ENCODE measurements at regions not wholly inside any gene's neighbourhood (a gene's known extent, or its start where the extent isn't known, plus 50 kb on each side); places are given as distances from the start of the nearest gene placed in this dataset.
A peak's percentile ranks its signal among the peaks of the same experiment; 100 is the strongest.

GRCh38 chr6:40973304-40973703, 65.7 kb downstream of the UNC5CL start:
- no peak for DNase-seq
- ATAC-seq (ENCODE audit: low FRiP score), result no peak
- intact Hi-C loops (cut with DNase I), result no loop called here
- Histone ChIP-seq H3K27me3 (ENCODE audit: control insufficient read depth in 1 of 2, insufficient read depth in 2 of 2, low read length in 1 of 2) (no peaks in the 10 kb centered on the region), H3K27ac (ENCODE audit: low read depth in 1 of 2, low read length in 2 of 2) (no peak overlapping the region), H3K4me1 (ENCODE audit: control insufficient read depth in 1 of 2, insufficient read depth in 2 of 2, low read length in 2 of 2) (no peaks in the 10 kb centered on the region), H3K36me3 (ENCODE audit: control insufficient read depth in 1 of 2, insufficient read depth in 2 of 2, low read length in 1 of 2) (no peaks in the 10 kb centered on the region), H3K4me3 (ENCODE audit: low read length in 2 of 2) (no peak overlapping the region), H3K9me3 (ENCODE audit: control insufficient read depth, low read length) (no peaks in the 10 kb centered on the region)
- 86 to 90% methylated on average over 4 of the region's 4 CpGs for WGBS, 2 donors

GRCh38 chr6:40972814-40973213, 66.2 kb downstream of the UNC5CL start:
- Histone ChIP-seq H3K9me3 (ENCODE audit: control insufficient read depth, low read length) (no peaks in the 10 kb centered on the region), H3K27ac (ENCODE audit: low read depth in 1 of 2, low read length in 2 of 2) (no peak overlapping the region), H3K27me3 (ENCODE audit: control insufficient read depth in 1 of 2, insufficient read depth in 2 of 2, low read length in 1 of 2) (no peaks in the 10 kb centered on the region), H3K4me3 (ENCODE audit: low read length in 2 of 2) (no peak overlapping the region), H3K4me1 (ENCODE audit: control insufficient read depth in 1 of 2, insufficient read depth in 2 of 2, low read length in 2 of 2) (no peaks in the 10 kb centered on the region), H3K36me3 (ENCODE audit: control insufficient read depth in 1 of 2, insufficient read depth in 2 of 2, low read length in 1 of 2) (no peaks in the 10 kb centered on the region)
- 75% methylated on average over 3 of the region's 3 CpGs for WGBS, 2 donors
- DNase-seq, result no peak
- ATAC-seq (ENCODE audit: low FRiP score), result no peak
- intact Hi-C loops (cut with DNase I), result no loop called here

- DNase-seq (no peak), ATAC-seq (ENCODE audit: low FRiP score) (no peak)
- 92 to 94% methylated on average over 3 of the region's 3 CpGs for WGBS, 2 donors
- Histone ChIP-seq H3K27ac (ENCODE audit: low read depth in 1 of 2, low read length in 2 of 2) (no peak overlapping the region), H3K27me3 (ENCODE audit: control insufficient read depth in 1 of 2, insufficient read depth in 2 of 2, low read length in 1 of 2) (no peaks in the 10 kb centered on the region), H3K9me3 (ENCODE audit: control insufficient read depth, low read length) (no peaks in the 10 kb centered on the region), H3K4me1 (ENCODE audit: control insufficient read depth in 1 of 2, insufficient read depth in 2 of 2, low read length in 2 of 2) (no peaks in the 10 kb centered on the region), H3K4me3 (ENCODE audit: low read length in 2 of 2) (no peak overlapping the region), H3K36me3 (ENCODE audit: control insufficient read depth in 1 of 2, insufficient read depth in 2 of 2, low read length in 1 of 2) (no peaks in the 10 kb centered on the region)
- intact Hi-C loops (cut with DNase I), result no loop called here
Observed at GRCh38 chr6:40972190-40972589, 66.8 kb downstream of the UNC5CL start.

GRCh38 chr6:40968620-40969164, 70.3 kb downstream of the UNC5CL start:
- Histone ChIP-seq H3K36me3 (ENCODE audit: control insufficient read depth in 1 of 2, insufficient read depth in 2 of 2, low read length in 1 of 2) (no peaks in the 10 kb centered on the region), H3K27me3 (ENCODE audit: control insufficient read depth in 1 of 2, insufficient read depth in 2 of 2, low read length in 1 of 2) (no peaks in the 10 kb centered on the region), H3K4me1 (ENCODE audit: control insufficient read depth in 1 of 2, insufficient read depth in 2 of 2, low read length in 2 of 2) (no peaks in the 10 kb centered on the region), H3K27ac (ENCODE audit: low read depth in 1 of 2, low read length in 2 of 2) (no peak overlapping the region), H3K4me3 (ENCODE audit: low read length in 2 of 2) (no peak overlapping the region), H3K9me3 (ENCODE audit: control insufficient read depth, low read length) (no peaks in the 10 kb centered on the region)
- no peak for DNase-seq
- intact Hi-C loops (cut with DNase I), result no loop called here
- ATAC-seq (ENCODE audit: low FRiP score), result peak; percentile 72

- Histone ChIP-seq H3K27me3 (ENCODE audit: control insufficient read depth in 1 of 2, insufficient read depth in 2 of 2, low read length in 1 of 2) (no peaks in the 10 kb centered on the region), H3K36me3 (ENCODE audit: control insufficient read depth in 1 of 2, insufficient read depth in 2 of 2, low read length in 1 of 2) (no peaks in the 10 kb centered on the region), H3K27ac (ENCODE audit: low read depth in 1 of 2, low read length in 2 of 2) (no peak overlapping the region), H3K4me3 (ENCODE audit: low read length in 2 of 2) (no peak overlapping the region), H3K4me1 (ENCODE audit: control insufficient read depth in 1 of 2, insufficient read depth in 2 of 2, low read length in 2 of 2) (no peaks in the 10 kb centered on the region), H3K9me3 (ENCODE audit: control insufficient read depth, low read length) (no peaks in the 10 kb centered on the region)
- no peak for DNase-seq
- intact Hi-C loops (cut with DNase I), result no loop called here
- 88 to 93% methylated on average over 4 of the region's 4 CpGs for WGBS, 2 donors
- no peak for ATAC-seq (ENCODE audit: low FRiP score)
Observed at GRCh38 chr6:40966860-40967259, 72.2 kb downstream of the UNC5CL start.

GRCh38 chr6:40965046-40965445, 74.0 kb downstream of the UNC5CL start:
- intact Hi-C loops (cut with DNase I), result no loop called here

GRCh38 chr6:40963019-40963418, 76.0 kb downstream of the UNC5CL start:
- Histone ChIP-seq H3K4me3 (ENCODE audit: low read length in 2 of 2) (no peak overlapping the region), H3K4me1 (ENCODE audit: control insufficient read depth in 1 of 2, insufficient read depth in 2 of 2, low read length in 2 of 2) (no peaks in the 10 kb centered on the region), H3K27me3 (ENCODE audit: control insufficient read depth in 1 of 2, insufficient read depth in 2 of 2, low read length in 1 of 2) (no peaks in the 10 kb centered on the region), H3K36me3 (ENCODE audit: control insufficient read depth in 1 of 2, insufficient read depth in 2 of 2, low read length in 1 of 2) (no peaks in the 10 kb centered on the region), H3K27ac (ENCODE audit: low read depth in 1 of 2, low read length in 2 of 2) (no peak overlapping the region), H3K9me3 (ENCODE audit: control insufficient read depth, low read length) (no peaks in the 10 kb centered on the region)
- intact Hi-C loops (cut with DNase I), result no loop called here
- DNase-seq (no peak), ATAC-seq (ENCODE audit: low FRiP score) (no peak)
- 91 to 92% methylated on average over 3 of the region's 3 CpGs for WGBS, 2 donors

More at GRCh38 chr6:40965046-40965445, 74.0 kb downstream of the UNC5CL start:
- no peaks in the 10 kb centered on the region for H3K36me3 ChIP-seq (ENCODE audit: control insufficient read depth in 1 of 2, insufficient read depth in 2 of 2, low read length in 1 of 2)
- no peak for DNase-seq
- 90 to 92% methylated on average over 2 of the region's 2 CpGs for WGBS, 2 donors
- ATAC-seq (ENCODE audit: low FRiP score), result no peak
- H3K4me3 ChIP-seq (ENCODE audit: low read length in 2 of 2), result no peak overlapping the region
- H3K4me1 ChIP-seq (ENCODE audit: control insufficient read depth in 1 of 2, insufficient read depth in 2 of 2, low read length in 2 of 2), result no peaks in the 10 kb centered on the region
- no peaks in the 10 kb centered on the region for H3K27me3 ChIP-seq (ENCODE audit: control insufficient read depth in 1 of 2, insufficient read depth in 2 of 2, low read length in 1 of 2)
- no peaks in the 10 kb centered on the region for H3K9me3 ChIP-seq (ENCODE audit: control insufficient read depth, low read length)
- H3K27ac ChIP-seq (ENCODE audit: low read depth in 1 of 2, low read length in 2 of 2), result no peak overlapping the region

- DNase-seq, result no peak
- Histone ChIP-seq H3K4me1 (ENCODE audit: control insufficient read depth in 1 of 2, insufficient read depth in 2 of 2, low read length in 2 of 2) (no peaks in the 10 kb centered on the region), H3K4me3 (ENCODE audit: low read length in 2 of 2) (no peak overlapping the region), H3K27me3 (ENCODE audit: control insufficient read depth in 1 of 2, insufficient read depth in 2 of 2, low read length in 1 of 2) (no peaks in the 10 kb centered on the region), H3K27ac (ENCODE audit: low read depth in 1 of 2, low read length in 2 of 2) (no peak overlapping the region), H3K9me3 (ENCODE audit: control insufficient read depth, low read length) (no peaks in the 10 kb centered on the region), H3K36me3 (ENCODE audit: control insufficient read depth in 1 of 2, insufficient read depth in 2 of 2, low read length in 1 of 2) (no peaks in the 10 kb centered on the region)
- ATAC-seq (ENCODE audit: low FRiP score), result no peak
- WGBS, 2 donors, result 65 to 72% methylated on average over 2 of the region's 2 CpGs
- intact Hi-C loops (cut with DNase I), result no loop called here
Observed at GRCh38 chr6:40962241-40962640, 76.8 kb downstream of the UNC5CL start.

- DNase-seq, result no peak
- no peak overlapping the region for H3K27ac ChIP-seq (ENCODE audit: low read depth in 1 of 2, low read length in 2 of 2)
- H3K27me3 ChIP-seq (ENCODE audit: control insufficient read depth in 1 of 2, insufficient read depth in 2 of 2, low read length in 1 of 2), result no peaks in the 10 kb centered on the region
- H3K4me3 ChIP-seq (ENCODE audit: low read length in 2 of 2), result no peak overlapping the region
- H3K4me1 ChIP-seq (ENCODE audit: control insufficient read depth in 1 of 2, insufficient read depth in 2 of 2, low read length in 2 of 2), result no peaks in the 10 kb centered on the region
- ATAC-seq (ENCODE audit: low FRiP score), result no peak
- 96 to 97% methylated on average over 4 of the region's 4 CpGs for WGBS, 2 donors
- H3K9me3 ChIP-seq (ENCODE audit: control insufficient read depth, low read length), result no peaks in the 10 kb centered on the region
- no peaks in the 10 kb centered on the region for H3K36me3 ChIP-seq (ENCODE audit: control insufficient read depth in 1 of 2, insufficient read depth in 2 of 2, low read length in 1 of 2)
- intact Hi-C loops (cut with DNase I), result no loop called here
Observed at GRCh38 chr6:40961831-40962230, 77.2 kb downstream of the UNC5CL start.

Measured in aorta (tissue), 5 donors.